ENCODE measurements at regions not wholly inside any gene's neighbourhood (a gene's known extent, or its start where the extent isn't known, plus 50 kb on each side); places are given as distances from the start of the nearest gene placed in this dataset.
"Not testable (repeated sequence)": the region's sequence is repeated elsewhere in the genome, so short reads cannot be mapped to it uniquely, and the experiment has no call there.

DNA sequence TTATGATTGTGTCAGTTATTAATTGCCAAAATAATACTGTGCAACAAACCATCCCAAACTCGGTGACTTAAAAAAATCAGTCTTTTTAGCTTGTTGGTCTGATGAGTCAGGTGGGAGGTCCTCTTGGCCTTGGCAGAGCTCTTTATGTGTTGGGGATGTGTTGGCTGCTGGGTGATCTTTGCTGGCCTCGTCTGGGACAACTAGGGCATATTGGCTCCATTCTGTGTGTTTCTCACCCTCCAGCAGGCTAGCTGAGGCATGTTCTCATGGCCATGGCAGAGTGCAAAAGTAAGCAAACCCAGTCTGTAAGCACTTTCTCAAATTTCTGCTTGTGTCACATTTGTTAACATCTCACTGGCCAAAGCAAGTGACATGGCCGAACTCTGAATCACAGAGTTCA lies 251.6 kb downstream of the RPLP1 start:
- TF ChIP-seq, protein P1, sequence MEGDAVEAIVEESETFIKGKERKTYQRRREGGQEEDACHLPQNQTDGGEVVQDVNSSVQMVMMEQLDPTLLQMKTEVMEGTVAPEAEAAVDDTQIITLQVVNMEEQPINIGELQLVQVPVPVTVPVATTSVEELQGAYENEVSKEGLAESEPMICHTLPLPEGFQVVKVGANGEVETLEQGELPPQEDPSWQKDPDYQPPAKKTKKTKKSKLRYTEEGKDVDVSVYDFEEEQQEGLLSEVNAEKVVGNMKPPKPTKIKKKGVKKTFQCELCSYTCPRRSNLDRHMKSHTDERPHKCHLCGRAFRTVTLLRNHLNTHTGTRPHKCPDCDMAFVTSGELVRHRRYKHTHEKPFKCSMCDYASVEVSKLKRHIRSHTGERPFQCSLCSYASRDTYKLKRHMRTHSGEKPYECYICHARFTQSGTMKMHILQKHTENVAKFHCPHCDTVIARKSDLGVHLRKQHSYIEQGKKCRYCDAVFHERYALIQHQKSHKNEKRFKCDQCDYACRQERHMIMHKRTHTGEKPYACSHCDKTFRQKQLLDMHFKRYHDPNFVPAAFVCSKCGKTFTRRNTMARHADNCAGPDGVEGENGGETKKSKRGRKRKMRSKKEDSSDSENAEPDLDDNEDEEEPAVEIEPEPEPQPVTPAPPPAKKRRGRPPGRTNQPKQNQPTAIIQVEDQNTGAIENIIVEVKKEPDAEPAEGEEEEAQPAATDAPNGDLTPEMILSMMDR (conservative IDR thresholded peaks at IDR 0.05; ENCODE audit: low read depth, low read length) = no peak
- no peak for DNase-seq (ENCODE audit: low read depth)
- no peak overlapping the region for H3K4me3 ChIP-seq (ENCODE audit: low read depth, low read length)

DNA sequence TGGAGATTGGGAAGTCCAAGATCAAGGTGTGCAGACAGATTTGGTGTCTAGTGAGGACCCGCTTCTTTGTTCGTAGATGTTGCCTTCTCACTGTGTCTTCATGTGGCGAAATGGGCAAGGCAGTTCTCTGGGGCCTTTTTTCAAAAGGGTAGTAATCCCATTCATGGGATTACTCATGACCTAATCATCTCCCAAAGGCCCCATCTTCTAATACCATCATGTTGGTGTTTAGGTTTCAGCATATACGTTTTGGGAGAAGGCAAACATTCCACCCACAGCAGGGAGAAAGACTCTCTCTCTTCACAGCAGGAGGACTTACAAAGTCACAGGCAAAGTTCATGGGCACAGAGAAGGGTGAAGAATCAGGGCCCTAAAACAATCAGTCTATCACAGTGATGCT lies 252.1 kb downstream of the RPLP1 start:
- TF ChIP-seq, protein P1 (conservative IDR thresholded peaks at IDR 0.05; ENCODE audit: low read depth, low read length) = no peak
- no peak for DNase-seq (ENCODE audit: low read depth)
- no peak overlapping the region for H3K4me3 ChIP-seq (ENCODE audit: low read depth, low read length)

DNA sequence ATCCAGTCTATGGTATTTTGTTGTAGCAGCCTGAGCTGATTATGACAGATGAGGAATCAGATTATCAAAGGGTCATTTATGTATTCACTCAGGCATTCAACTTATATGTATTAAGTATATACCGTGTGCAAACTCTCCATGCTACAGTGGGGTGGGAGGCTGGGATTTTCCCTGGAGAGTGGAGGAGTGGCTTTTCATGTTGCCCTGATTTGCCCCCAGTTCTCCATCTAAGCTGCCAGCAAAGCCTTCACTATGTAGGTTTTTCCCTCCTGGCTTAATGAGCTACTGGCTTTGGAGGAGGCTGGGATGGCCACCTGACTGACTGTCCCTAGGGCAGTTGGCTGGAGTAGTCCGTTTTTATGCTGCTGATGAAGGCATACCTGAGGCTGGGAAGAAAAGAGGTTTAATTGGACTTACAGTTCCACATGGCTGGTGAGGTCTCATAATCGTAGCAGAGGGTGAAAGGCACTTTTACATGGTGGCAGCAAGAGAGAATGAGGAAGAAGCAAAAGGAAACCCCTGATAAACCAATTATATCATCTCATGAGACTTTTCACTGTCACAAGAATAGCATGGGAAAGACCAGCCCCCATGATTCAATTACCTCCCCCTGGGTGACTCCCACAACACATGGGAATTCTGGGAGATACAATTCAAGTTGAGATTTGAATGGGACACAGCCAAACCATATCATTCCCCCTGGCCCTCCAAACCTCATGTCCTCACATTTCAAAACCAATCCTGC lies 253.9 kb downstream of the RPLP1 start:
- TF ChIP-seq, protein P1 (conservative IDR thresholded peaks at IDR 0.05; ENCODE audit: low read depth, low read length) = no peak
- DNase-seq (ENCODE audit: low read depth) = no peak

DNA sequence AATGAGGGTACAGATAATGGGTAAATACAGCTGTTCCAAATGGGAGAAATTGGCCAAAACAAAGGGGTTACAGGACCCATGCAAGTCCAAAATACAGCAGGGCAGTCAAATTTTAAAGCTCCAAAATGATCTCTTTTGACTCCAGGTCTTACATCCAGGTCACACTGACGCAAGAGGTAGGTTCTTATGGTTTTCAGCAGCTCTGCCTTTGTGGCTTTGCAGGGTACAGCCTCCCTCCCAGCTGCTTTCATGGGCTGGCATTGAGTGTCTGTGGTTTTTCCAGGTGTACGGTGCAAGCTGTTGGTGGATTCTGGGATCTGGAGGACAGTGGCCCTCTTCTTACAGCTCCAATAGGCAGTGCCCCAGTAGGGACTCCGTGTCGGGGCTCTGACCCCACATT lies 254.6 kb downstream of the RPLP1 start:
- DNase-seq (ENCODE audit: low read depth); H3K4me3 ChIP-seq (ENCODE audit: low read depth, low read length): not testable (repeated sequence)

More for the DNA sequence above, 253.9 kb downstream of the RPLP1 start:
- H3K4me3 ChIP-seq (ENCODE audit: low read depth, low read length) = no peak overlapping the region

DNA sequence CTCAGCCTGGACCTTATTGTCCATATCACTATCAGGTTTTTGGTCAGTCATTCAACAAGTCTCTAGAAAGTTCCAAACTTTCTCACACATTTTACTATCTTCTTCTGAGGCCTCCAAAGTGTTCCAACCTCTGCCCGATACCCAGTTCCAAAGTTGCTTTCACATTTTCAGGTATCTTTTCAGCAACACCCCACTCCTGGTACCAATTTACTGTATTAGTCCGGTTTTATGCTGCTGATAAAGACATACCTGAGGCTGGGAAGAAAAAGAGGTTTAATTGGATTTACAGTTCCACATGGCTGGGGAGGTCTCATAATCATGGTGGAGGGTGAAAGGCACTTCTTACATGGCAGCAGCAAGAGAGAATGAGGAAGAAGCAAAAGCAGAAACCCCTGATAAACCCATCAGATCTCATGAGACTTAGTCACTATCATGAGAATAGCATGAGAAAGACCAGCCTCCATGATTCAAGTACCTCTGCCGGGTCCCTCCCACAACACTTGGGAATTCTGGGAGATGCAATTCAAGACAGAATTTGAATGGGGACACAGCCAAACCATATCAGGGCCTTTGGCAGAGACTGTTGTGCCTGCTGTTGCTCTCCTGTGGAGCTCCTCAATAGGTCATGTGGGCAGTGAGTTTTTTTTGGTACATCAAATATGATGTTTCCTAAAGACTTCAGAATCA lies 256.0 kb downstream of the RPLP1 start:
- not testable (repeated sequence) for DNase-seq (ENCODE audit: low read depth); H3K4me3 ChIP-seq (ENCODE audit: low read depth, low read length)

DNA sequence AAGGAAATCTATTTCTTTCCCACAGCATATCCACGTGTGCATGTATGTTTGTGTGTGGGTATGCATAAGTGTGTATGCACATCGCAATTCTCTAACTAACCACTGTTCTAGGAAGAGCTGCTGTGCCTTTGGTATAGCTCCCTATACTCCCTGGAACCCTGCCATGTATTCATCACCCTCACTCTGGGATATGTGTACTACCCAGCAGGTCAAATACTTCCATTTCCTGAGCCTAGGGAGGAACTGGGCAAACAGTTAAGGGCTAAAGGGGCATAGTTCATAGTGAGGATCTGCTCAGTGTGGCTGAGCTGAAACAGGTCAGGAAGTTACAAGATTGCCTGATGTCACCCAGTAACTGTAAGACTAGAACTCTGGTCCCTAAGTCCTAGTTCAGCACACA lies 260.4 kb downstream of the RPLP1 start:
- H3K4me3 ChIP-seq (ENCODE audit: low read depth, low read length) = no peak overlapping the region
- TF ChIP-seq, protein P1 (conservative IDR thresholded peaks at IDR 0.05; ENCODE audit: low read depth, low read length) = no peak
- DNase-seq (ENCODE audit: low read depth) = no peak

DNA sequence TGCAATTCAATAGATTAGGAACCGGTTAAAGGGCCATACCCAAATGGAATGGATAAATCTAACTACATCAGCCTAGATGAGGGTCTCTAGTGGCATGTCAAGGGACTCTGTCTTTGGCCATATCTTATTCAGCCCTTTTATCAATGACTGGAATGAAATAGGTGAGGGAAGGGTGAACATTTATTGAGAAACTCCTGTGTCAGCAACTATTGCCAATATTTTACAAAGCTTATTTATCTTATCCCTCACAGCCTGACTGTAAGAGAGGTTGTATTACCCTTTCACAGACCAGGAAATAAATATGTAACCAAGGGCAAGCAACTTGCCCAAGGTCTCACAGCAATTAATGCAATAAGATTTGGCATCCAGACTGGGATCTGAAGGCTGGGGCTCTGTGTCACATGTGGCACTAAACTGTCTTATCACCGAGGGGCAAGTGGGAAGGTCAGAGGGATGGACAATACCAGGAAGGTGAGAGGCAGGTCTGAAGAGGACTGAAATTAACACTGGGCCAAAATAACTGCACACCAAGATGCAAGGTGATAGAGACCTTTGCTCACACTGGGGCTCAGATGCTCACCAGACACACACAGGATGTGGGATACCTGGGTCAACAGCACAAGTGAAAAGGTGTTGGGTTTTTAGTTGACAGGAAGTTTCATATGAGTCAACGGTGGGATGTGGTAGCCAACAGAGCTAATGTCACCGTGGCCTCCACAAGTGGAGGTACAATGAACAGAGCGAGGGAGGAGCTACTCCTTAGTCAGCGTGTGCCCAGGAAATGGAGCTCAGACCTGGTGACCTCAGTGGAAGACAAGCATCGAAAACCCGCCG lies 261.3 kb downstream of the RPLP1 start:
- H3K4me3 ChIP-seq (ENCODE audit: low read depth, low read length) = no peak overlapping the region
- DNase-seq (ENCODE audit: low read depth) = no peak
- TF ChIP-seq, protein P1 (conservative IDR thresholded peaks at IDR 0.05; ENCODE audit: low read depth, low read length) = no peak

All from epithelial cell of proximal tubule (primary cell).